GM12864 (cell line): ENCODE measurements at regions not wholly inside any gene's neighbourhood (a gene's known extent, or its start where the extent isn't known, plus 50 kb on each side); places are given as distances from the start of the nearest gene placed in this dataset.

Experiments
- DNase-seq: peaks from one replicate; pipeline ENCODE4 v3.0.0-alpha.2; 2011; ENCODE audit warnings: low read depth
- H3K4me3 ChIP-seq: 2 replicates; pipeline ENCODE4 v1.5.1; 2011; ENCODE audit warnings: mild to moderate bottlenecking, low read depth, low read length, control low read depth
- CTCF ChIP-seq: IDR thresholded peaks from 2 replicates; pipeline ENCODE4 v1.5.1; 2011; ENCODE audit warnings: low read depth, mild to moderate bottlenecking, moderate library complexity, low read length, control low read depth, inconsistent platforms; ENCODE audit errors: missing control alignments

- H3K4me3 ChIP-seq, result no peak overlapping the region
- DNase-seq, result no peak
- no peak for TF ChIP-seq CTCF
Observed at GRCh38 chr12:19783547-19784444, 344.5 kb downstream of the AEBP2 start.

GRCh38 chr12:19792028-19792427, 352.7 kb downstream of the AEBP2 start:
- H3K4me3 ChIP-seq, result no peak overlapping the region
- no peak for DNase-seq
- no peak for TF ChIP-seq CTCF

- no peak overlapping the region for H3K4me3 ChIP-seq
- no peak for DNase-seq
- no peak for TF ChIP-seq CTCF
Observed at GRCh38 chr12:19794116-19794515, 354.8 kb downstream of the AEBP2 start.

GRCh38 chr12:19799216-19799615, 359.9 kb downstream of the AEBP2 start:
- no peak overlapping the region for H3K4me3 ChIP-seq
- no peak for DNase-seq
- no peak for TF ChIP-seq CTCF

- no peak overlapping the region for H3K4me3 ChIP-seq
- no peak for TF ChIP-seq CTCF
- no peak for DNase-seq
Observed at GRCh38 chr12:19799895-19800602, 360.8 kb downstream of the AEBP2 start.

GRCh38 chr12:19800884-19801283, 361.6 kb downstream of the AEBP2 start:
- TF ChIP-seq CTCF, result no peak
- no peak for DNase-seq
- no peak overlapping the region for H3K4me3 ChIP-seq

GRCh38 chr12:19801941-19802340, 362.6 kb downstream of the AEBP2 start:
- H3K4me3 ChIP-seq, result no peak overlapping the region
- no peak for DNase-seq
- TF ChIP-seq CTCF, result no peak
